ENCODE measurements at regions not wholly inside any gene's neighbourhood (a gene's known extent, or its start where the extent isn't known, plus 50 kb on each side); places are given as distances from the start of the nearest gene placed in this dataset.

GRCh38 chr6:121697921-121698320 lies 262.5 kb downstream of the GJA1 start:
- ATAC-seq = no peak
- no peak for DNase-seq (ENCODE audit: low read depth, low spot score)
- H4K20me1 ChIP-seq (ENCODE audit: control insufficient read depth, insufficient read depth) = no peaks in the 10 kb centered on the region
- BruUV-seq (replicated peaks) = no TSS peak
- ChIA-PET RAD21 (ENCODE audit: unreplicated experiment) (no interaction called here), POLR2A (no interaction called here), SMC1A (ENCODE audit: uncharacterized antibody, unreplicated experiment) (no interaction called here), CTCF (no interaction called here)
- TF ChIP-seq IKZF2 (IDR thresholded peaks at IDR 0.05) (no peak), E4F1 (IDR thresholded peaks at IDR 0.05; ENCODE audit: borderline replicate concordance, partially characterized antibody) (no peak), PAX8 (IDR thresholded peaks at IDR 0.05) (no peak), RELA (IDR thresholded peaks at IDR 0.05; ENCODE audit: borderline replicate concordance, partially characterized antibody) (no peak), EP300 (IDR thresholded peaks at IDR 0.05; ENCODE audit: borderline replicate concordance in 1 of 2, control insufficient read depth in 1 of 2, low read depth in 2 of 2, low read length in 2 of 2) (no peak), STAT3 (IDR thresholded peaks at IDR 0.05; ENCODE audit: low read depth, low read length) (no peak), BMI1 (IDR thresholded peaks at IDR 0.05; ENCODE audit: borderline replicate concordance) (no peak), YY1 (IDR thresholded peaks at IDR 0.05; ENCODE audit: low read depth, low read length) (no peak), SREBF2 (IDR thresholded peaks at IDR 0.05; ENCODE audit: low read length) (no peak), POLR2A (IDR thresholded peaks at IDR 0.05; ENCODE audit: low read depth, low read length) (no peak), SKIL (IDR thresholded peaks at IDR 0.05; ENCODE audit: low read depth, poor library complexity, severe bottlenecking) (no peak), CBFB (IDR thresholded peaks at IDR 0.05; ENCODE audit: low read depth) (no peak), NR2F1 (conservative IDR thresholded peaks at IDR 0.05) (no peak)
- TF ChIP-seq, protein P1, sequence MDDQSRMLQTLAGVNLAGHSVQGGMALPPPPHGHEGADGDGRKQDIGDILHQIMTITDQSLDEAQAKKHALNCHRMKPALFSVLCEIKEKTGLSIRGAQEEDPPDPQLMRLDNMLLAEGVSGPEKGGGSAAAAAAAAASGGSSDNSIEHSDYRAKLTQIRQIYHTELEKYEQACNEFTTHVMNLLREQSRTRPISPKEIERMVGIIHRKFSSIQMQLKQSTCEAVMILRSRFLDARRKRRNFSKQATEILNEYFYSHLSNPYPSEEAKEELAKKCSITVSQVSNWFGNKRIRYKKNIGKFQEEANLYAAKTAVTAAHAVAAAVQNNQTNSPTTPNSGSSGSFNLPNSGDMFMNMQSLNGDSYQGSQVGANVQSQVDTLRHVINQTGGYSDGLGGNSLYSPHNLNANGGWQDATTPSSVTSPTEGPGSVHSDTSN (IDR thresholded peaks at IDR 0.05; ENCODE audit: insufficient replicate concordance, low read depth, low read length) = no peak
- TF ChIP-seq, protein P2, sequence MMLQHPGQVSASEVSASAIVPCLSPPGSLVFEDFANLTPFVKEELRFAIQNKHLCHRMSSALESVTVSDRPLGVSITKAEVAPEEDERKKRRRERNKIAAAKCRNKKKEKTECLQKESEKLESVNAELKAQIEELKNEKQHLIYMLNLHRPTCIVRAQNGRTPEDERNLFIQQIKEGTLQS (IDR thresholded peaks at IDR 0.05; ENCODE audit: borderline replicate concordance, extremely low read depth, low read depth, low read length) = no peak
- TF ChIP-seq, protein P3, sequence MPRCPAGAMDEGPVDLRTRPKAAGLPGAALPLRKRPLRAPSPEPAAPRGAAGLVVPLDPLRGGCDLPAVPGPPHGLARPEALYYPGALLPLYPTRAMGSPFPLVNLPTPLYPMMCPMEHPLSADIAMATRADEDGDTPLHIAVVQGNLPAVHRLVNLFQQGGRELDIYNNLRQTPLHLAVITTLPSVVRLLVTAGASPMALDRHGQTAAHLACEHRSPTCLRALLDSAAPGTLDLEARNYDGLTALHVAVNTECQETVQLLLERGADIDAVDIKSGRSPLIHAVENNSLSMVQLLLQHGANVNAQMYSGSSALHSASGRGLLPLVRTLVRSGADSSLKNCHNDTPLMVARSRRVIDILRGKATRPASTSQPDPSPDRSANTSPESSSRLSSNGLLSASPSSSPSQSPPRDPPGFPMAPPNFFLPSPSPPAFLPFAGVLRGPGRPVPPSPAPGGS (IDR thresholded peaks at IDR 0.05; ENCODE audit: borderline replicate concordance, insufficient read depth, low read depth, low read length, poor library complexity, severe bottlenecking) = no peak
- no peak overlapping the region for H3K27ac ChIP-seq (ENCODE audit: control insufficient read depth, insufficient read depth)
- no peak overlapping the region for H3K4me2 ChIP-seq (ENCODE audit: control insufficient read depth, insufficient read depth)
- H3K4me1 ChIP-seq (ENCODE audit: control insufficient read depth, insufficient read depth, low read length) = no peaks in the 10 kb centered on the region
- no peak for FAIRE-seq
- no peaks in the 10 kb centered on the region for H3K36me3 ChIP-seq (ENCODE audit: control insufficient read depth in 2 of 2, insufficient read depth in 2 of 2, low read length in 1 of 2)
- no peaks in the 10 kb centered on the region for H3K27me3 ChIP-seq (replicated peaks in 1 of 2; ENCODE audit: control insufficient read depth in 2 of 2, insufficient read depth in 2 of 2, low read length in 1 of 2)
- in situ Hi-C loops (cut with MboI) = no loop called here
- WGBS (ENCODE audit: insufficient coverage, insufficient replicate concordance, low lambda C conversion rate, missing lambda C conversion rate) = 0% methylated on average over 6 of the region's 6 CpGs
- no peak overlapping the region for H2AFZ ChIP-seq (ENCODE audit: control insufficient read depth, low read depth, low read length)
- no peak overlapping the region for H3K9ac ChIP-seq (ENCODE audit: control insufficient read depth, insufficient read depth, low read length)
- no peaks in the 10 kb centered on the region for H3K79me2 ChIP-seq (ENCODE audit: control insufficient read depth, insufficient read depth, low read length)
- intact Hi-C loops (cut with micrococcal nuclease; ENCODE audit: unreplicated experiment) = no loop called here
- H3K9me3 ChIP-seq (replicated peaks; ENCODE audit: control insufficient read depth, insufficient read depth, low read length) = no peaks in the 10 kb centered on the region
- H3K4me3 ChIP-seq = no peak overlapping the region

Data from GM12878 (cell line).